ENCODE measurements at regions not wholly inside any gene's neighbourhood (a gene's known extent, or its start where the extent isn't known, plus 50 kb on each side); places are given as distances from the start of the nearest gene placed in this dataset.

GRCh38 chr5:142388696-142389095 is 63.9 kb upstream of the SPRY4 start:
- TF ChIP-seq YY1 (IDR thresholded peaks at IDR 0.05; ENCODE audit: low read depth) (no peak), USF1 (IDR thresholded peaks at IDR 0.05) (no peak)
